ENCODE measurements at regions not wholly inside any gene's neighbourhood (a gene's known extent, or its start where the extent isn't known, plus 50 kb on each side); places are given as distances from the start of the nearest gene placed in this dataset.

DNA sequence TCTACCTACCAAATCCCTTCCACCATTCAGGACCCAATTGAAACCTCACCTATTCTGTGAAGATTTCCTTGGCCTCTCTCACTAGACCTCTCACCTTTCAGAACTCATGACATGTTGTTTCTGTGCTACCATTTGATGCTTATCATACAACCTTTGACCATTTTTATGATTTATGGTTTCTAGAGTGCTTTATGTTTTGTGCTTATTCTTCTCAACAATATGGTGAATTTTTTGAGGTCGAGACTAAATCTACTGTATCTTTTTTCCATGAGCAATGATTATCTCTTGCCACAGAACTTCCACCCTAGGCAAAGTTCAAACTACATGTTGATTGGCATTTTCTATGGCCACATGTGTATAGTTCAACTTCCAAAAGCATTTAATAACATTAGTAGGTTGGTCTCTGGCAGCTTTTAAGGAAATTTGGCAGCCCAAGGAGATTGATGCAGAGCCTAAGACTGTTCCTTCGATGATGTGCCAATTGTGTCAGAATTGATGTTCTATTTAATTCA lies 84.9 kb downstream of the OLIG3 start:
- TF ChIP-seq CTCF (IDR thresholded peaks at IDR 0.05 in 2 of 3, conservative IDR thresholded peaks at IDR 0.05 in 1 of 3; ENCODE audit: borderline replicate concordance in 1 of 3, insufficient read depth in 1 of 3, low read depth in 2 of 3, low read length in 2 of 3) = no peak
- TF ChIP-seq EZH2phosphoT487 (IDR thresholded peaks at IDR 0.05; ENCODE audit: borderline replicate concordance) = no peak
- TF ChIP-seq, protein P1, sequence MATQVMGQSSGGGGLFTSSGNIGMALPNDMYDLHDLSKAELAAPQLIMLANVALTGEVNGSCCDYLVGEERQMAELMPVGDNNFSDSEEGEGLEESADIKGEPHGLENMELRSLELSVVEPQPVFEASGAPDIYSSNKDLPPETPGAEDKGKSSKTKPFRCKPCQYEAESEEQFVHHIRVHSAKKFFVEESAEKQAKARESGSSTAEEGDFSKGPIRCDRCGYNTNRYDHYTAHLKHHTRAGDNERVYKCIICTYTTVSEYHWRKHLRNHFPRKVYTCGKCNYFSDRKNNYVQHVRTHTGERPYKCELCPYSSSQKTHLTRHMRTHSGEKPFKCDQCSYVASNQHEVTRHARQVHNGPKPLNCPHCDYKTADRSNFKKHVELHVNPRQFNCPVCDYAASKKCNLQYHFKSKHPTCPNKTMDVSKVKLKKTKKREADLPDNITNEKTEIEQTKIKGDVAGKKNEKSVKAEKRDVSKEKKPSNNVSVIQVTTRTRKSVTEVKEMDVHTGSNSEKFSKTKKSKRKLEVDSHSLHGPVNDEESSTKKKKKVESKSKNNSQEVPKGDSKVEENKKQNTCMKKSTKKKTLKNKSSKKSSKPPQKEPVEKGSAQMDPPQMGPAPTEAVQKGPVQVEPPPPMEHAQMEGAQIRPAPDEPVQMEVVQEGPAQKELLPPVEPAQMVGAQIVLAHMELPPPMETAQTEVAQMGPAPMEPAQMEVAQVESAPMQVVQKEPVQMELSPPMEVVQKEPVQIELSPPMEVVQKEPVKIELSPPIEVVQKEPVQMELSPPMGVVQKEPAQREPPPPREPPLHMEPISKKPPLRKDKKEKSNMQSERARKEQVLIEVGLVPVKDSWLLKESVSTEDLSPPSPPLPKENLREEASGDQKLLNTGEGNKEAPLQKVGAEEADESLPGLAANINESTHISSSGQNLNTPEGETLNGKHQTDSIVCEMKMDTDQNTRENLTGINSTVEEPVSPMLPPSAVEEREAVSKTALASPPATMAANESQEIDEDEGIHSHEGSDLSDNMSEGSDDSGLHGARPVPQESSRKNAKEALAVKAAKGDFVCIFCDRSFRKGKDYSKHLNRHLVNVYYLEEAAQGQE (IDR thresholded peaks at IDR 0.05; ENCODE audit: low read depth) = no peak
- no peak for TF ChIP-seq JUND (IDR thresholded peaks at IDR 0.05)
